Ascending aorta (tissue), 2 donors: ENCODE measurements at regions not wholly inside any gene's neighbourhood (a gene's known extent, or its start where the extent isn't known, plus 50 kb on each side); places are given as distances from the start of the nearest gene placed in this dataset.
A peak's percentile ranks its signal among the peaks of the same experiment; 100 is the strongest.

Source experiments
- DNase-seq, 2 donors: peaks; one replicate each; pipeline ENCODE4 v3.0.0-alpha.2; 2019; ENCODE audit warnings: low spot score in 2 of 2
- H3K27ac ChIP-seq, 2 donors: fragments of 200-600 bp; sonication (generic); one replicate each; pipeline ENCODE4 v1.5.1; 2016 to 2017; ENCODE audit warnings: mild to moderate bottlenecking in 1 of 2
- H3K27me3 ChIP-seq: fragments of 200-600 bp; sonication (generic); one replicate; pipeline ENCODE4 v1.5.1; 2017
- H3K36me3 ChIP-seq, 2 donors: fragments of 200-600 bp; sonication (generic); one replicate each; pipeline ENCODE4 v1.5.1; 2016
- H3K4me1 ChIP-seq, 2 donors: fragments of 200-600 bp; sonication (generic); one replicate each; pipeline ENCODE4 v1.5.1; 2016 to 2017; ENCODE audit warnings: mild to moderate bottlenecking in 1 of 2
- H3K4me3 ChIP-seq, 2 donors: fragments of 200-600 bp; sonication (generic); one replicate each; pipeline ENCODE4 v1.5.1; 2016 to 2017; ENCODE audit warnings: mild to moderate bottlenecking in 1 of 2
- H3K9me3 ChIP-seq, 2 donors: fragments of 200-600 bp; sonication (generic); one replicate each; pipeline ENCODE4 v1.5.1; 2016
- CTCF ChIP-seq, 3 experiments: fragments of 200-600 bp in 2 of 3; fragments of 450-650 bp in 1 of 3; sonication (generic) in 2 of 3; IDR thresholded peaks; one replicate each; pipeline ENCODE4 v1.5.1; 2016 to 2019; ENCODE audit warnings: antibody characterized with exemption in 3 of 3, mild to moderate bottlenecking in 1 of 3, moderate library complexity in 1 of 3
- intact Hi-C: fragments of 100-400 bp; cut with DNase I; formaldehyde crosslinking; loops from one replicate; pipeline ENCODE4 v1.15.1; 2023

- H3K27me3 ChIP-seq: no peaks in the 10 kb centered on the region
- no peak for DNase-seq
- no peaks in the 10 kb centered on the region for H3K4me1 ChIP-seq
- H3K9me3 ChIP-seq: no peaks in the 10 kb centered on the region
- intact Hi-C loops: no loop called here
- H3K27ac ChIP-seq: no peak overlapping the region
- no peak for TF ChIP-seq CTCF (IDR thresholded peaks at IDR 0.05)
- no peak overlapping the region for H3K4me3 ChIP-seq
- H3K36me3 ChIP-seq: no peaks in the 10 kb centered on the region
These were observed 234.9 kb downstream of the TUBA3C start for GRCh38 chr13:18946738-18947137.

DNA sequence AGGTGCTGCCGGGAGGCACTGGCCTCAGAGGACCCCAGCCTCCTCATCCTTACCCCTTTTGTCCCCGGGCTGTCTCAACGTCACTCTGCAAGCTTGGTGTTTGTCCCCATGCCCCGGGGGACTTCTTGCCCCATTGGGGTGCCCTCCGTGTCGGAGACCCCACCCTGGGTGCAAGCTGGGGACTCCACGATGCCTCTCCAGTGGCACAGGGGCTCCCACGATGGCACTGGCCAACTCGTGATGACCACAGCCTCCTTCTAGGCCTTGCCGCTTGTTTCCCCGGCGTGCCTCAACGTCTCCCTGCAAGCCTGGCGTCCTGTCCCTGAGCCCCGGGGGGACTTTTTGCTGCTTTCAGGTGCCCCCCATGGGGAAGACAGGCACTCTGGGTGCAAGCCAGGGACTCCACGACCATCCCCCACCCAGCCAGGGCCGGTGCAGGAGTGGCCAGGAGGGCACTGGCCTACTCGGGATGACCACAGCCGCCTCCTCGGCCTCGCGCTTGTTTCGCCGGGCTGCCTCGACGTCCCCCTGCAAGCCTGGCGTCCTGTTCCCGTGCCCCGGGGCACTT lies 237.0 kb downstream of the TUBA3C start:
- TF ChIP-seq CTCF (IDR thresholded peaks at IDR 0.05): no peak
- no peak overlapping the region for H3K27ac ChIP-seq
- no peaks in the 10 kb centered on the region for H3K4me1 ChIP-seq
- DNase-seq: peak in 1 of 2 donors; percentile 56
- no peaks in the 10 kb centered on the region for H3K9me3 ChIP-seq
- H3K27me3 ChIP-seq: no peaks in the 10 kb centered on the region
- intact Hi-C loops: no loop called here
- H3K36me3 ChIP-seq: no peaks in the 10 kb centered on the region
- no peak overlapping the region for H3K4me3 ChIP-seq

DNA sequence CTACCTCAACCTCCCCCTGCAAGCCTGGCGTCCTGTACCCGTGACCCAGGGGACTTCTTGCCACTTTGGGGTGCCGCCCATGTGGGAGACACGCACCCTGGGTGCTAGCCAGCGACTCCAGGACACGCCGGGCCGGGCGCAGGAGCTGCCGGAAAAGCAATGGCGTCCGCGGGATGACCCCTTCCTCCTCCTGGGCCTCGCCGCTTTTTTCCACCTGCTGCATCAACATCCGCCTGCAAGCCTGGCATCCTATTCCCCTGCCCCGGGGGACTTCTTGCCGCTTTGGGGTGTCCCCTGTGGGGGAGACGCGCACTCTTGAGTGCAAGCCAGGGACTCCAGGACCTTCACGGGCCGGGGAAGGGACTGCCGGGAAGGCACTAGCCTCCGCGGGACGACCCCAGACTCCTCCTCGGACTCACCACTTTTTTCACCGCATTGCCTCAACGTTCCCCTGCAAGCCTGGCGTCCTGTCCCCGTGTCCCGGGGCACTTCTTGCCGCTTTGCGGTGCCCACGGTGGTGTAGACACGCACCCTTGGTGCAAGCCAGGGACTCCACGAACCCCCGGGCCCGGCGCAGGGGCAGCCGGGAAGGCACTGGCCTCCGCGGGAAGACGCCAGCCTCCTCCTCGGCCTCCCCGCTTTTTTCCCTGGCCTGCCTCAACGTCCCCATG lies 237.8 kb downstream of the TUBA3C start:
- H3K9me3 ChIP-seq: no peaks in the 10 kb centered on the region
- intact Hi-C loops: no loop called here
- H3K4me1 ChIP-seq: no peaks in the 10 kb centered on the region
- no peak overlapping the region for H3K4me3 ChIP-seq
- DNase-seq: no peak
- H3K27me3 ChIP-seq: no peaks in the 10 kb centered on the region
- no peaks in the 10 kb centered on the region for H3K36me3 ChIP-seq
- no peak for TF ChIP-seq CTCF (IDR thresholded peaks at IDR 0.05)
- H3K27ac ChIP-seq: no peak overlapping the region

GRCh38 chr13:18943273-18943672 lies 238.4 kb downstream of the TUBA3C start:
- Histone ChIP-seq H3K9me3 (no peaks in the 10 kb centered on the region), H3K4me1 (no peaks in the 10 kb centered on the region), H3K4me3 (no peak overlapping the region), H3K27ac (no peak overlapping the region), H3K36me3 (no peaks in the 10 kb centered on the region), H3K27me3 (no peaks in the 10 kb centered on the region)
- no peak for DNase-seq
- intact Hi-C loops: no loop called here
- TF ChIP-seq CTCF (IDR thresholded peaks at IDR 0.05): no peak

GRCh38 chr13:18936104-18936503 lies 245.5 kb downstream of the TUBA3C start:
- no peaks in the 10 kb centered on the region for H3K27me3 ChIP-seq
- H3K27ac ChIP-seq: no peak overlapping the region
- H3K9me3 ChIP-seq: no peaks in the 10 kb centered on the region
- H3K4me1 ChIP-seq: no peaks in the 10 kb centered on the region
- intact Hi-C loops: no loop called here
- no peak for TF ChIP-seq CTCF (IDR thresholded peaks at IDR 0.05)
- no peaks in the 10 kb centered on the region for H3K36me3 ChIP-seq
- no peak for DNase-seq
- H3K4me3 ChIP-seq: no peak overlapping the region
